ENCODE measurements at regions not wholly inside any gene's neighbourhood (a gene's known extent, or its start where the extent isn't known, plus 50 kb on each side); places are given as distances from the start of the nearest gene placed in this dataset.

DNA sequence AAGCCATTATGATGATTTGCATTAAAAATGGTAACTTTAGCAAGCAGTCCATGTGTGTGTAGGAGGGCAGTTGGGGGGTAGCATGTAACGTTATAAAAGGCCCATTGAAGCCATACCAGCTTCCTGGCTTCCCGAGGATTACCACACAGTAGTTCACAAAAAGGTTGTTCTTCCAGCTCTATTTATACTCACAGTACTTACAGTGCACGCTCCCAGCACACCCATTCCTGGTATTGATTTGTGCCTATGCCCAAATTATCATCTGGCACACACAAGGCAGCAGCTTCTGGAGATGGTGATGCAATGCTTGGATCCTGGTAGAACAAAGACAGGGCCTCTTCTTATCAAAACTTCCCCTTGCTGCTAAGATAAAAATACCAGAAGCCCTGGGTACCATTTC, 436.8 kb downstream of the HAO1 start:
- ATAC-seq: no peak
- TF ChIP-seq ZFP30 (CRISPR knock-in tag; IDR thresholded peaks at IDR 0.05): no peak
- TF ChIP-seq, protein P1, sequence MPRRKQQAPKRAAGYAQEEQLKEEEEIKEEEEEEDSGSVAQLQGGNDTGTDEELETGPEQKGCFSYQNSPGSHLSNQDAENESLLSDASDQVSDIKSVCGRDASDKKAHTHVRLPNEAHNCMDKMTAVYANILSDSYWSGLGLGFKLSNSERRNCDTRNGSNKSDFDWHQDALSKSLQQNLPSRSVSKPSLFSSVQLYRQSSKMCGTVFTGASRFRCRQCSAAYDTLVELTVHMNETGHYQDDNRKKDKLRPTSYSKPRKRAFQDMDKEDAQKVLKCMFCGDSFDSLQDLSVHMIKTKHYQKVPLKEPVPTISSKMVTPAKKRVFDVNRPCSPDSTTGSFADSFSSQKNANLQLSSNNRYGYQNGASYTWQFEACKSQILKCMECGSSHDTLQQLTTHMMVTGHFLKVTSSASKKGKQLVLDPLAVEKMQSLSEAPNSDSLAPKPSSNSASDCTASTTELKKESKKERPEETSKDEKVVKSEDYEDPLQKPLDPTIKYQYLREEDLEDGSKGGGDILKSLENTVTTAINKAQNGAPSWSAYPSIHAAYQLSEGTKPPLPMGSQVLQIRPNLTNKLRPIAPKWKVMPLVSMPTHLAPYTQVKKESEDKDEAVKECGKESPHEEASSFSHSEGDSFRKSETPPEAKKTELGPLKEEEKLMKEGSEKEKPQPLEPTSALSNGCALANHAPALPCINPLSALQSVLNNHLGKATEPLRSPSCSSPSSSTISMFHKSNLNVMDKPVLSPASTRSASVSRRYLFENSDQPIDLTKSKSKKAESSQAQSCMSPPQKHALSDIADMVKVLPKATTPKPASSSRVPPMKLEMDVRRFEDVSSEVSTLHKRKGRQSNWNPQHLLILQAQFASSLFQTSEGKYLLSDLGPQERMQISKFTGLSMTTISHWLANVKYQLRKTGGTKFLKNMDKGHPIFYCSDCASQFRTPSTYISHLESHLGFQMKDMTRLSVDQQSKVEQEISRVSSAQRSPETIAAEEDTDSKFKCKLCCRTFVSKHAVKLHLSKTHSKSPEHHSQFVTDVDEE (CRISPR knock-in tag; IDR thresholded peaks at IDR 0.05): no peak

DNA sequence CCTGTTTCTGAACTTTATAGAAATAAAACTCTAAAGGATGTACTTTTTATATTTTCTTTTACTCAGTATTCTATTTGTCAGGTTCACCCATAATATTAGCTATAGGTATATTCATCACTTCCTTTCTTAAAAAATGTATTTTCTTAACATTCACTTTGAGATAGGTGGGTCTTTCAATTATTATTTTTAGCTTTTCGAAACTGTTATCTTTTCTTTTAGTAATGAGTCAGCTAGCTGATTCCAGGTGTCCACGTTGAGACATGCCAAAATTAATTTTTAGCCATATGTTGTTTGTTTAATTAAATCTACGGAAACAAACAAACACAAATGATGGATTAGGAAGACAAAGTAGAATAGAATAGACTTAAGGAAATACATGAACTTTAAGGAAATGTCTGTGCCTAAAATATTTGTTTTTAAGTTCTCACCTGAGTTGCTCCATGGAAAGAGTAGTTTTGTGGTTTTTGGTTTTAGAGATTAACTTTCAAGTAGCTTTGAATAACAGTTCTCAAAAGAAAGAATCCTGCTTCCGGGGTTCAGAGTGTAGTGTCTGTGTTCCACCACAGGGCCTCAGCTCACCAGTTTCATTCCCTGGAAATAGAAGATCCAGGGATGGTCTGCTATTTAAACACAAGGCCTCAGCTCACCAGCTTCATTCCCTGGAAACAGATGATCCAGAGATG, 435.0 kb downstream of the HAO1 start:
- no peak for ATAC-seq
- TF ChIP-seq, protein P2, sequence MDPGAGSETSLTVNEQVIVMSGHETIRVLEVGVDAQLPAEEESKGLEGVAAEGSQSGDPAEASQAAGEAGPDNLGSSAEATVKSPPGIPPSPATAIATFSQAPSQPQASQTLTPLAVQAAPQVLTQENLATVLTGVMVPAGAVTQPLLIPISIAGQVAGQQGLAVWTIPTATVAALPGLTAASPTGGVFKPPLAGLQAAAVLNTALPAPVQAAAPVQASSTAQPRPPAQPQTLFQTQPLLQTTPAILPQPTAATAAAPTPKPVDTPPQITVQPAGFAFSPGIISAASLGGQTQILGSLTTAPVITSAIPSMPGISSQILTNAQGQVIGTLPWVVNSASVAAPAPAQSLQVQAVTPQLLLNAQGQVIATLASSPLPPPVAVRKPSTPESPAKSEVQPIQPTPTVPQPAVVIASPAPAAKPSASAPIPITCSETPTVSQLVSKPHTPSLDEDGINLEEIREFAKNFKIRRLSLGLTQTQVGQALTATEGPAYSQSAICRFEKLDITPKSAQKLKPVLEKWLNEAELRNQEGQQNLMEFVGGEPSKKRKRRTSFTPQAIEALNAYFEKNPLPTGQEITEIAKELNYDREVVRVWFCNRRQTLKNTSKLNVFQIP (CRISPR knock-in tag; IDR thresholded peaks at IDR 0.05; ENCODE audit: borderline replicate concordance, low read depth): no peak
- TF ChIP-seq CSDC2 (CRISPR knock-in tag; IDR thresholded peaks at IDR 0.05): no peak
- no peak for TF ChIP-seq ZFP30 (CRISPR knock-in tag; IDR thresholded peaks at IDR 0.05)
- no peak for TF ChIP-seq ZC3H10 (CRISPR knock-in tag; IDR thresholded peaks at IDR 0.05)
- no peak for TF ChIP-seq OSR1 (CRISPR knock-in tag; IDR thresholded peaks at IDR 0.05)
- no peak for TF ChIP-seq SNAI2 (CRISPR knock-in tag; IDR thresholded peaks at IDR 0.05)
- TF ChIP-seq BACH2 (CRISPR knock-in tag; IDR thresholded peaks at IDR 0.05; ENCODE audit: borderline replicate concordance): no peak
- TF ChIP-seq TOX (CRISPR knock-in tag; IDR thresholded peaks at IDR 0.05; ENCODE audit: borderline replicate concordance): no peak
- no peak for TF ChIP-seq ZNF565 (CRISPR knock-in tag; conservative IDR thresholded peaks at IDR 0.05; ENCODE audit: low read depth)
- TF ChIP-seq, protein P3, sequence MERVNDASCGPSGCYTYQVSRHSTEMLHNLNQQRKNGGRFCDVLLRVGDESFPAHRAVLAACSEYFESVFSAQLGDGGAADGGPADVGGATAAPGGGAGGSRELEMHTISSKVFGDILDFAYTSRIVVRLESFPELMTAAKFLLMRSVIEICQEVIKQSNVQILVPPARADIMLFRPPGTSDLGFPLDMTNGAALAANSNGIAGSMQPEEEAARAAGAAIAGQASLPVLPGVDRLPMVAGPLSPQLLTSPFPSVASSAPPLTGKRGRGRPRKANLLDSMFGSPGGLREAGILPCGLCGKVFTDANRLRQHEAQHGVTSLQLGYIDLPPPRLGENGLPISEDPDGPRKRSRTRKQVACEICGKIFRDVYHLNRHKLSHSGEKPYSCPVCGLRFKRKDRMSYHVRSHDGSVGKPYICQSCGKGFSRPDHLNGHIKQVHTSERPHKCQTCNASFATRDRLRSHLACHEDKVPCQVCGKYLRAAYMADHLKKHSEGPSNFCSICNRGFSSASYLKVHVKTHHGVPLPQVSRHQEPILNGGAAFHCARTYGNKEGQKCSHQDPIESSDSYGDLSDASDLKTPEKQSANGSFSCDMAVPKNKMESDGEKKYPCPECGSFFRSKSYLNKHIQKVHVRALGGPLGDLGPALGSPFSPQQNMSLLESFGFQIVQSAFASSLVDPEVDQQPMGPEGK (CRISPR knock-in tag; IDR thresholded peaks at IDR 0.05; ENCODE audit: borderline replicate concordance): no peak
- TF ChIP-seq ZFP3 (CRISPR knock-in tag; IDR thresholded peaks at IDR 0.05): no peak
- TF ChIP-seq GLIS3 (CRISPR knock-in tag; IDR thresholded peaks at IDR 0.05): no peak
- no peak for TF ChIP-seq ISL1 (CRISPR knock-in tag; IDR thresholded peaks at IDR 0.05)

DNA sequence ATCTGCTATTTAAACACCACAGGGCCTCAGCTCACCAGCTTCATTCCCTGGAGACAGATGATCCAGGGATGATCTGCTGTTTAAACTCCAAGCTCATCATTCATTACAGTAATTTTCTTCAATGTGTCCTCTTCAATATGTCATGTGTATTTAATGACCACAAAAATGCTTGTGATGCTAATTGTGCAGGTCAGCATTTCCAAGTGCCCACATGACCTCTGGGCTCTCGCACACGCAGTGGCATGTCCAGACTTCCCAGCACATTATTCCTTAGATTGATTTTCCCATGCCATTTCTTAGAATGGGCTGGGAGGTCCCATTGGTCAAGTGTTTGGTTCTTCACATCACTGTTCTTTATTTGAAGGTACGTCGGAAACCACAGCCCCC, 434.4 kb downstream of the HAO1 start:
- ATAC-seq: no peak
- TF ChIP-seq, protein P3 (CRISPR knock-in tag; IDR thresholded peaks at IDR 0.05; ENCODE audit: borderline replicate concordance): no peak

DNA sequence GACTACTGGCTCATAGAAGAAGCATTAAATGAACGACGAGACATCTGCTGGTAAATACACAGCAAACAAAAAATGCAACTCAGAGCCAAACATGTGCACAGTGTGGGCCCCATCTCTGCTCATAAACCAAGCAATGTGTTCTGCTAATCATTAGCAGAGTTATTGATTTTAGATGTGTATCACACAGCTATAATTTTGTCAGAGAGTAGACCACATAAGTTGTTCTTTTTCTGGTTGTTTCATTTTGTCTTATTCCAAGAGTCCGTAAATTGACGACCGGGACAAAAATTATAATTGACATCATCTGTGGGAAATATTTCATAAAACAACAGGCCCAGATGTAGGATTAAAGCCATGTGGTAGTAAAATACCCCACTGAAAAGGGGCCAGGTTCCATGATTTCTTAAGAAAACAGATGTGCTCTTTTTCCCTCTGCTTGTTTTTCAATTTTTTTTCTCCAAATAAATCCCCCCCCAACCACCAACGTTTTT, 423.6 kb downstream of the HAO1 start:
- TF ChIP-seq TCF4 (CRISPR knock-in tag; IDR thresholded peaks at IDR 0.05; ENCODE audit: borderline replicate concordance) (no peak; the same call in 1 of the 2 replicates), GLIS3 (CRISPR knock-in tag; IDR thresholded peaks at IDR 0.05) (no peak), OSR1 (CRISPR knock-in tag; IDR thresholded peaks at IDR 0.05) (no peak), ISL1 (CRISPR knock-in tag; IDR thresholded peaks at IDR 0.05) (no peak), TOX (CRISPR knock-in tag; IDR thresholded peaks at IDR 0.05; ENCODE audit: borderline replicate concordance) (no peak), CSDC2 (CRISPR knock-in tag; IDR thresholded peaks at IDR 0.05) (no peak), ZNF565 (CRISPR knock-in tag; conservative IDR thresholded peaks at IDR 0.05; ENCODE audit: low read depth) (no peak)
- TF ChIP-seq, protein P3 (CRISPR knock-in tag; IDR thresholded peaks at IDR 0.05; ENCODE audit: borderline replicate concordance): no peak
- ATAC-seq: no peak

Data from SK-N-SH treated with all-trans-retinoic acid at 6 μM for 48 hours (cell line).